H1 (cell line): ENCODE measurements at regions not wholly inside any gene's neighbourhood (a gene's known extent, or its start where the extent isn't known, plus 50 kb on each side); places are given as distances from the start of the nearest gene placed in this dataset.

Source experiments
- EZH2 ChIP-seq: fragments of 200-600 bp; sonication (generic); IDR thresholded peaks from 2 replicates; pipeline ENCODE4 v1.7.1; 2012; ENCODE audit warnings: low read depth, mild to moderate bottlenecking, moderate library complexity, low read length, inconsistent platforms; ENCODE audit not compliant: severe bottlenecking

DNA sequence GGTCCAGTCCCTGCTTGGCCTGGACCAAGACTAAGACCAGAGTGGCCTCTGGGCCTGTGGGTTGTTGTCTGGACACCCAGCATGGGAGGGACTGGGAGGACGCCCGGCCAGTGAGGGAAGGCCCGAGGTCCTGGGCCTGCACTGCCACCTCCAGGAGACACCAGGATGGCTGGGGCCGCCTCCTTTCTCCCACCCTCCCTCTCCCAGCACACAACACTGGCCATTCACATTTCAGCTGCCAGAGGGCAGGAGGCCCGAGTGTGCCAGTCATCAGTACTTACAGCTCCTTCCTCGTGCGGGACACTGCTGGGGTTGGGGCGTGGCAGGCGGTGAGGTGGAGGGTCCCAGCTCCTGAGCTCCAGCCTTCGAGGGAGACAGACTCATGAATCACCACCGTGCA, 133.5 kb downstream of the ASB1 start (continued):
- no peak for TF ChIP-seq EZH2
